Gastroesophageal sphincter (tissue), 4 donors: ENCODE measurements at regions not wholly inside any gene's neighbourhood (a gene's known extent, or its start where the extent isn't known, plus 50 kb on each side); places are given as distances from the start of the nearest gene placed in this dataset.

Source experiments
- ATAC-seq: fragments of 150-250 bp; one replicate; pipeline ENCODE4 v1.9.1; 2016; ENCODE audit warnings: mild to moderate bottlenecking, moderate library complexity
- H3K27ac ChIP-seq, 4 donors: fragments of 200-600 bp; sonication (generic) in 3 of 4; 1 replicate in 3 of 4; 2 replicates in 1 of 4; pipeline ENCODE4 v1.5.1; 2016 to 2019
- H3K27me3 ChIP-seq: fragments of 200-600 bp; sonication (generic); one replicate; pipeline ENCODE4 v1.5.1; 2019
- H3K36me3 ChIP-seq, 2 donors: fragments of 200-600 bp; sonication (generic); one replicate each; pipeline ENCODE4 v1.5.1; 2019; ENCODE audit warnings: control low read depth in 1 of 2
- H3K4me1 ChIP-seq, 3 donors: fragments of 200-600 bp; sonication (generic); 1 replicate in 2 of 3; 2 replicates in 1 of 3; pipeline ENCODE4 v1.5.1; 2016 to 2019; ENCODE audit warnings: control low read depth in 2 of 3
- H3K4me3 ChIP-seq, 2 donors: fragments of 200-600 bp; sonication (generic); one replicate each; pipeline ENCODE4 v1.5.1; 2019; ENCODE audit warnings: mild to moderate bottlenecking in 1 of 2, moderate library complexity in 1 of 2
- H3K9me3 ChIP-seq, 3 donors: fragments of 200-600 bp; sonication (generic); one replicate each; pipeline ENCODE4 v1.5.1; 2017 to 2019; ENCODE audit warnings: control low read depth in 2 of 3
- EP300 ChIP-seq: sonication (generic); formaldehyde crosslinking; IDR thresholded peaks from one replicate; pipeline ENCODE4 v1.6.1; 2017; ENCODE audit warnings: antibody characterized with exemption, mild to moderate bottlenecking
- POLR2A ChIP-seq, 2 donors: fragments of 450-650 bp; IDR thresholded peaks; one replicate each; pipeline ENCODE4 v1.6.1; 2017; ENCODE audit warnings: antibody characterized with exemption in 2 of 2, mild to moderate bottlenecking in 2 of 2, moderate library complexity in 1 of 2
- POLR2AphosphoS5 ChIP-seq: sonication (generic); formaldehyde crosslinking; IDR thresholded peaks from one replicate; pipeline ENCODE4 v1.6.1; 2017; ENCODE audit warnings: antibody characterized with exemption
- WGBS, 2 donors: methylation state at CpG; one replicate each; pipeline ENCODE4 v1.1.5; 2018; ENCODE audit warnings: low coverage in 1 of 2; 5-methylcytosine and 5-hydroxymethylcytosine counted together
- TF ChIP-seq, protein P1 (sequence below), 4 experiments: fragments of 200-600 bp in 2 of 4; fragments of 450-650 bp in 2 of 4; sonication (generic) in 1 of 4; IDR thresholded peaks; one replicate each; pipeline ENCODE4 v1.5.1; 2017 to 2019; ENCODE audit warnings: antibody characterized with exemption in 4 of 4, mild to moderate bottlenecking in 2 of 4, moderate library complexity in 2 of 4

DNA sequence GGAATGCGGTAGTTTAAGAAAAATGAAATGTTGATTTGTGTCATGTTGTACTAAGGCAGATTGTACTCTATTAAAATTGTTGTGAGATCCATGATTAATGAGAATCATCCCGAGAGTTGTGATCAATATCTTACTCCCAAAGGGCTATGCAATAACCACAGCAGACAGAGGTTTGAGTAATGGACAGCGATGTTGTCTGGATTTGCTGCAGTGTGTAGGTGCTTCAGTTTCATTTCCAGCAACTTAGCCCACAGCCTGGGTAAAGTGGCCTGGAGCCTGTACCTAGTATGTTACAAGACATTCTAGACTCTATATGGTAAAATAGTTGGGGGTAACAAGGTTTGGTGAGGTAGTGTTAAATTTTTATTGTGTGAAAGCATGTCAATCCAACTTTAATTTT is 794.3 kb upstream of the CDH7 start:
- Histone ChIP-seq H3K27ac (no peak overlapping the region), H3K9me3 (no peaks in the 10 kb centered on the region), H3K36me3 (no peaks in the 10 kb centered on the region), H3K4me3 (no peak overlapping the region), H3K27me3 (no peaks in the 10 kb centered on the region), H3K4me1 (no peaks in the 10 kb centered on the region)
- no peak for TF ChIP-seq EP300
- no peak for TF ChIP-seq POLR2A (IDR thresholded peaks at IDR 0.05)
- TF ChIP-seq, protein P1, sequence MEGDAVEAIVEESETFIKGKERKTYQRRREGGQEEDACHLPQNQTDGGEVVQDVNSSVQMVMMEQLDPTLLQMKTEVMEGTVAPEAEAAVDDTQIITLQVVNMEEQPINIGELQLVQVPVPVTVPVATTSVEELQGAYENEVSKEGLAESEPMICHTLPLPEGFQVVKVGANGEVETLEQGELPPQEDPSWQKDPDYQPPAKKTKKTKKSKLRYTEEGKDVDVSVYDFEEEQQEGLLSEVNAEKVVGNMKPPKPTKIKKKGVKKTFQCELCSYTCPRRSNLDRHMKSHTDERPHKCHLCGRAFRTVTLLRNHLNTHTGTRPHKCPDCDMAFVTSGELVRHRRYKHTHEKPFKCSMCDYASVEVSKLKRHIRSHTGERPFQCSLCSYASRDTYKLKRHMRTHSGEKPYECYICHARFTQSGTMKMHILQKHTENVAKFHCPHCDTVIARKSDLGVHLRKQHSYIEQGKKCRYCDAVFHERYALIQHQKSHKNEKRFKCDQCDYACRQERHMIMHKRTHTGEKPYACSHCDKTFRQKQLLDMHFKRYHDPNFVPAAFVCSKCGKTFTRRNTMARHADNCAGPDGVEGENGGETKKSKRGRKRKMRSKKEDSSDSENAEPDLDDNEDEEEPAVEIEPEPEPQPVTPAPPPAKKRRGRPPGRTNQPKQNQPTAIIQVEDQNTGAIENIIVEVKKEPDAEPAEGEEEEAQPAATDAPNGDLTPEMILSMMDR (IDR thresholded peaks at IDR 0.05), result no peak
- TF ChIP-seq POLR2AphosphoS5, result no peak
- ATAC-seq, result no peak
- 62 to 89% methylated on average over 2 to 3 of the region's 3 CpGs for WGBS, 2 donors

DNA sequence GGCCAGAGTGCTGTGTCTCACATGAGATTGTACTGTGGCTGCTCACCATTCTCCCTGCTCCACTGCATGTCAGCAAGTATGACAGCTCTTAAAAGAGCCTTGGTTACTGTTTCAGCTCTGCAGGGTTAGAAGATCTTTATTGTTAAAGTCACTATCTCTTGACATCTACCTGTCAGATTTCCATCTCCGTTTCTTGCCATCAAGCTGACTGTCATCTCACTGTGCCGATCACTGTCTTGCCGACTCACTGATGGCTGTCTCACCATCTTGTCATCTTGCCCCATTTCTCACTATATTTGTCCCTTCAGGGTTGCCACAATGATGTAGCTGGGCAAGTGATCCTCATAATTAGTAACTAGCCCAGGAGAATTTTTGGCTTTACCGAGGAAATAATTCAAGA is 800.9 kb upstream of the CDH7 start:
- H3K27ac ChIP-seq, result no peak overlapping the region
- H3K36me3 ChIP-seq, result no peaks in the 10 kb centered on the region
- TF ChIP-seq EP300 (no peak), POLR2AphosphoS5 (no peak)
- H3K9me3 ChIP-seq, result no peaks in the 10 kb centered on the region
- ATAC-seq, result no peak
- no peaks in the 10 kb centered on the region for H3K4me1 ChIP-seq
- no peaks in the 10 kb centered on the region for H3K27me3 ChIP-seq
- 84 to 100% methylated on average over 3 to 4 of the region's 4 CpGs for WGBS, 2 donors
- H3K4me3 ChIP-seq, result no peak overlapping the region

DNA sequence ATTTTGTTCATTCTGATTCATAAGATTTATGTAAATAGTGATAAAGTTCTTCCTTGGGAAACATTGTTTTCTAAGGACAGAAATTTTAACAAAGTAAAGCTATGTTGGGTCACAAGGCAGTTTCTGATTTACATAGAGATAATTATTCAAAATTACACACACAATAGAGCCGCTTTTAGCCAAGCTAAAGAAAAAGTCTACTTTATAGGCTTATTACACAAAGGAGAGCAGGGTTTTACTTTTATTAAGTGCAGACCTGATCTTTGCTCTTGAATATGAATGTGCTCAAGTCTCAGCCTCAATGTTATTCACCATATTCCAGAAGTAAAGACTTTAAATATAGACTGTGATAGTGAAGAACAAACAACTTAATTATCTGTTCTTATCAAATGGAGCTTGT is 787.8 kb upstream of the LINC00305 start:
- 60 to 94% methylated on average over 1 of the region's 1 CpG for WGBS, 2 donors
- TF ChIP-seq POLR2AphosphoS5 (no peak), POLR2A (IDR thresholded peaks at IDR 0.05) (no peak), EP300 (no peak)
- TF ChIP-seq, protein P1 (IDR thresholded peaks at IDR 0.05), result no peak
- Histone ChIP-seq H3K36me3 (no peaks in the 10 kb centered on the region), H3K4me3 (no peak overlapping the region), H3K9me3 (no peaks in the 10 kb centered on the region), H3K27ac (no peak overlapping the region), H3K27me3 (no peaks in the 10 kb centered on the region), H3K4me1 (no peaks in the 10 kb centered on the region)
- ATAC-seq, result no peak

DNA sequence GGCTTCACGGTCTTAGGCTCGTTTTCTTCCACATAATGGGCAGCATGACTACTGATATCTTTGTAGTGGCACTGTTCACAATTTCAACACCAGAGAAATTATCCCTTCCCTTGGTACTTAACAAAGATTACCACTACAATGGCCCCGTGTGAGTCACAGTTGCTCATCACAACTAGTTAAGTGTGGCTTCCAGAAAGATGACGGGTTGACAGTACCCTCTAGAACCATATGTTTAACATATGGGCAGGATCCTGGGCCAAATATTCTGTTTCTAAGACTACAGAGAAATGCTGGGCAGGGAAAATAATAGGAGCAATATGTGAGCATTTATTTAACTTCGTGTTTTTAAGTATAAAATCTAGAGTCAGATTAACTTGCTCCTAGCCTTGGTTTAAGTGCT is 780.1 kb upstream of the LINC00305 start:
- Histone ChIP-seq H3K4me1 (no peaks in the 10 kb centered on the region), H3K36me3 (no peaks in the 10 kb centered on the region), H3K27me3 (no peaks in the 10 kb centered on the region), H3K4me3 (no peak overlapping the region), H3K27ac (no peak overlapping the region), H3K9me3 (no peaks in the 10 kb centered on the region)
- no peak for TF ChIP-seq POLR2AphosphoS5
- TF ChIP-seq, protein P1 (IDR thresholded peaks at IDR 0.05), result no peak
- TF ChIP-seq EP300, result no peak
- TF ChIP-seq POLR2A (IDR thresholded peaks at IDR 0.05), result no peak
- no peak for ATAC-seq
- 63 to 72% methylated on average over 4 to 5 of the region's 5 CpGs for WGBS, 2 donors

DNA sequence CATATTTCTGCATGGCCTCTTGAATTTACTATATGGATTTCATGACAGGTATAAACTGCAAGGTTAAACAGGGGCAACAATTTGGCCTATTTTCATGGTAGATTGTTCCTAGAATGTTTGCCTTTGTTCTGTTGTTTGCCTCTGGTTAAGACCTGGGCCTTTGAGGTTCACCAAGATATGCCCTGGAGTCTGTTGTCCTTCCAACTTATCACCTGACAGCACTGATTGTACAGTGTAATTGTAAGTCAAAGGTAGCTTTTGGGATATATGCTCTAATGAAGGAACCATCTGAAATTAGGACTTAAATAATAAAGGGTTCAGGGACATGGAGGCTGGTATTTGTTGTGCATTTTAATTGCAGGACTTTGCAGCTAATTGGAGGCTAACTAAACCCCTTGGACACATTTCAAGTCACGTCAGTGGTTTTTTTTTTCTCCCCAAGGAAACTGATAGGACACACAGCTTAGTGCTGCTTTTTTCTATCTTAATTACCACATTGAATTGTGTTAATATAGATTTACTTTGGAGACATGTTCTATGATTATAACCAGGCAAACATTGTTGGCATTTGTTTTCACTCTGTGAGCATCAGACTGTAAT is 771.2 kb upstream of the LINC00305 start:
- ATAC-seq, result no peak
- Histone ChIP-seq H3K36me3 (no peaks in the 10 kb centered on the region), H3K4me3 (no peak overlapping the region), H3K27ac (no peak overlapping the region), H3K9me3 (no peaks in the 10 kb centered on the region), H3K27me3 (no peaks in the 10 kb centered on the region), H3K4me1 (no peaks in the 10 kb centered on the region)
- TF ChIP-seq, protein P1 (IDR thresholded peaks at IDR 0.05), result no peak
- TF ChIP-seq EP300 (no peak), POLR2A (IDR thresholded peaks at IDR 0.05) (no peak), POLR2AphosphoS5 (no peak)
- WGBS, 2 donors, result 47 to 70% methylated on average over 1 of the region's 1 CpG
